ENCODE measurements at regions not wholly inside any gene's neighbourhood (a gene's known extent, or its start where the extent isn't known, plus 50 kb on each side); places are given as distances from the start of the nearest gene placed in this dataset.

GRCh38 chr22:23382428-23383218 is 197.5 kb downstream of the IGLL1 start:
- no peak for TF ChIP-seq CTCF (IDR thresholded peaks at IDR 0.05)
- TF ChIP-seq EZH2 (IDR thresholded peaks at IDR 0.05) = no peak
- TF ChIP-seq EZH2phosphoT487 (IDR thresholded peaks at IDR 0.05) = no peak

All from neural progenitor cell (in vitro differentiated cells).